ENCODE measurements at regions not wholly inside any gene's neighbourhood (a gene's known extent, or its start where the extent isn't known, plus 50 kb on each side); places are given as distances from the start of the nearest gene placed in this dataset.

DNA sequence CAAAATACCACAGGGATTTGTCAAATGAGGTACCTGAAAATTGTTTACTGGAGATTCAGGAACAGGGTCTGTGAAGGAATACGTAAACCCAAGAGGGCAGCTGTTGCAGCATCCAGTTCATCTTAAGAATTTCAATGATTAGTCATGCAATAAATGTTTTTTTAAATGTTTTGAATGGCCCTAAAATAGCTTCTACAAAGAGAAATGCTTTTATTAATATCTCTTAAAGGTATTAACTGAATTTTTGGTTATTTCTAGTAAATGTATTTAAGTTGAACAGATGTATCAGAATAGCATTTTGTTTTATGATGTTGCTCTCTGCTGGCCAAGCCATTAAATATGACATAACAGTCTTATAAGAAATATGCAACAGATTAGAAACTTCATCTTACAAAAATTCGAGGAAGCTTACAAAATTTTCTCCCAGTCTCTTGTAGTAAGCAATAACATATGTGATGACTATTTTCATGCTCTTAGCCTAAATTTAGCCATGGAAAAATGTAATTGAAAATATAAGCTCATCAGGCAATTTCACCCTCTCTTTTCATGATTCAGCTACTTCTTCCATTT is 863.9 kb downstream of the SUCLG1 start (continued):
- TF ChIP-seq, protein P1, sequence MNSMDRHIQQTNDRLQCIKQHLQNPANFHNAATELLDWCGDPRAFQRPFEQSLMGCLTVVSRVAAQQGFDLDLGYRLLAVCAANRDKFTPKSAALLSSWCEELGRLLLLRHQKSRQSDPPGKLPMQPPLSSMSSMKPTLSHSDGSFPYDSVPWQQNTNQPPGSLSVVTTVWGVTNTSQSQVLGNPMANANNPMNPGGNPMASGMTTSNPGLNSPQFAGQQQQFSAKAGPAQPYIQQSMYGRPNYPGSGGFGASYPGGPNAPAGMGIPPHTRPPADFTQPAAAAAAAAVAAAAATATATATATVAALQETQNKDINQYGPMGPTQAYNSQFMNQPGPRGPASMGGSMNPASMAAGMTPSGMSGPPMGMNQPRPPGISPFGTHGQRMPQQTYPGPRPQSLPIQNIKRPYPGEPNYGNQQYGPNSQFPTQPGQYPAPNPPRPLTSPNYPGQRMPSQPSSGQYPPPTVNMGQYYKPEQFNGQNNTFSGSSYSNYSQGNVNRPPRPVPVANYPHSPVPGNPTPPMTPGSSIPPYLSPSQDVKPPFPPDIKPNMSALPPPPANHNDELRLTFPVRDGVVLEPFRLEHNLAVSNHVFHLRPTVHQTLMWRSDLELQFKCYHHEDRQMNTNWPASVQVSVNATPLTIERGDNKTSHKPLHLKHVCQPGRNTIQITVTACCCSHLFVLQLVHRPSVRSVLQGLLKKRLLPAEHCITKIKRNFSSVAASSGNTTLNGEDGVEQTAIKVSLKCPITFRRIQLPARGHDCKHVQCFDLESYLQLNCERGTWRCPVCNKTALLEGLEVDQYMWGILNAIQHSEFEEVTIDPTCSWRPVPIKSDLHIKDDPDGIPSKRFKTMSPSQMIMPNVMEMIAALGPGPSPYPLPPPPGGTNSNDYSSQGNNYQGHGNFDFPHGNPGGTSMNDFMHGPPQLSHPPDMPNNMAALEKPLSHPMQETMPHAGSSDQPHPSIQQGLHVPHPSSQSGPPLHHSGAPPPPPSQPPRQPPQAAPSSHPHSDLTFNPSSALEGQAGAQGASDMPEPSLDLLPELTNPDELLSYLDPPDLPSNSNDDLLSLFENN (IDR thresholded peaks at IDR 0.05; ENCODE audit: low read depth in 2 of 2, low read length in 2 of 2): no peak
- TF ChIP-seq, protein P2, sequence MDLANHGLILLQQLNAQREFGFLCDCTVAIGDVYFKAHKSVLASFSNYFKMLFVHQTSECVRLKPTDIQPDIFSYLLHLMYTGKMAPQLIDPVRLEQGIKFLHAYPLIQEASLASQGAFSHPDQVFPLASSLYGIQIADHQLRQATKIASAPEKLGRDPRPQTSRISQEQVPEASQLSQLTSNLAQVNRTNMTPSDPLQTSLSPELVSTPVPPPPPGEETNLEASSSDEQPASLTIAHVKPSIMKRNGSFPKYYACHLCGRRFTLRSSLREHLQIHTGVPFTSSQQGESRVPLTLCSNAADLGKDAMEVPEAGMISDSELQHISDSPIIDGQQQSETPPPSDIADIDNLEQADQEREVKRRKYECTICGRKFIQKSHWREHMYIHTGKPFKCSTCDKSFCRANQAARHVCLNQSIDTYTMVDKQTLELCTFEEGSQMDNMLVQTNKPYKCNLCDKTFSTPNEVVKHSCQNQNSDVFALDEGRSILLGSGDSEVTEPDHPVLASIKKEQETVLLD (IDR thresholded peaks at IDR 0.05): no peak
- TF ChIP-seq ELF2 (CRISPR knock-in tag; IDR thresholded peaks at IDR 0.05) (no peak), PRPF4 (IDR thresholded peaks at IDR 0.05; ENCODE audit: insufficient read depth, low read depth, low read length, poor library complexity, severe bottlenecking) (no peak), MYBL2 (IDR thresholded peaks at IDR 0.05; ENCODE audit: low read depth) (no peak), MYBL2 (CRISPR knock-in tag; IDR thresholded peaks at IDR 0.05; ENCODE audit: borderline replicate concordance) (no peak), SAP30 (IDR thresholded peaks at IDR 0.05; ENCODE audit: borderline replicate concordance, insufficient read depth, low read depth, low read length, poor library complexity, severe bottlenecking) (no peak), TSC22D4 (tag; IDR thresholded peaks at IDR 0.05) (no peak), ARID1B (IDR thresholded peaks at IDR 0.05) (no peak), HOXB6 (CRISPR knock-in tag; IDR thresholded peaks at IDR 0.05; ENCODE audit: borderline replicate concordance) (no peak), FOXP1 (CRISPR knock-in tag; IDR thresholded peaks at IDR 0.05) (no peak)
- TF ChIP-seq, protein P3, sequence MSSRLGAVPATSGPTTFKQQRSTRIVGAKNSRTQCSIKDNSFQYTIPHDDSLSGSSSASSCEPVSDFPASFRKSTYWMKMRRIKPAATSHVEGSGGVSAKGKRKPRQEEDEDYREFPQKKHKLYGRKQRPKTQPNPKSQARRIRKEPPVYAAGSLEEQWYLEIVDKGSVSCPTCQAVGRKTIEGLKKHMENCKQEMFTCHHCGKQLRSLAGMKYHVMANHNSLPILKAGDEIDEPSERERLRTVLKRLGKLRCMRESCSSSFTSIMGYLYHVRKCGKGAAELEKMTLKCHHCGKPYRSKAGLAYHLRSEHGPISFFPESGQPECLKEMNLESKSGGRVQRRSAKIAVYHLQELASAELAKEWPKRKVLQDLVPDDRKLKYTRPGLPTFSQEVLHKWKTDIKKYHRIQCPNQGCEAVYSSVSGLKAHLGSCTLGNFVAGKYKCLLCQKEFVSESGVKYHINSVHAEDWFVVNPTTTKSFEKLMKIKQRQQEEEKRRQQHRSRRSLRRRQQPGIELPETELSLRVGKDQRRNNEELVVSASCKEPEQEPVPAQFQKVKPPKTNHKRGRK (tag; IDR thresholded peaks at IDR 0.05): no peak
